Cardiac fibroblast (primary cell): ENCODE measurements at regions not wholly inside any gene's neighbourhood (a gene's known extent, or its start where the extent isn't known, plus 50 kb on each side); places are given as distances from the start of the nearest gene placed in this dataset.
A peak's percentile ranks its signal among the peaks of the same experiment; 100 is the strongest.

Experiments used
- DNase-seq, 2 donors: peaks; one replicate each; pipeline versions ENCODE4 v3.0.0 to v3.0.0-alpha.2; 2010; ENCODE audit warnings: low read depth in 2 of 2
- H3K4me3 ChIP-seq, 2 donors: replicated peaks in 1 of 2; 1 replicate in 1 of 2; 2 replicates in 1 of 2; pipeline ENCODE4 v1.5.1; 2011; ENCODE audit warnings: low read depth in 2 of 2, low read length in 2 of 2, mild to moderate bottlenecking in 2 of 2, moderate library complexity in 1 of 2
- TF ChIP-seq, protein P1 (sequence below): IDR thresholded peaks from one replicate; pipeline ENCODE4 v1.5.1; 2011; ENCODE audit warnings: low read depth, mild to moderate bottlenecking, low read length, inconsistent platforms

DNA sequence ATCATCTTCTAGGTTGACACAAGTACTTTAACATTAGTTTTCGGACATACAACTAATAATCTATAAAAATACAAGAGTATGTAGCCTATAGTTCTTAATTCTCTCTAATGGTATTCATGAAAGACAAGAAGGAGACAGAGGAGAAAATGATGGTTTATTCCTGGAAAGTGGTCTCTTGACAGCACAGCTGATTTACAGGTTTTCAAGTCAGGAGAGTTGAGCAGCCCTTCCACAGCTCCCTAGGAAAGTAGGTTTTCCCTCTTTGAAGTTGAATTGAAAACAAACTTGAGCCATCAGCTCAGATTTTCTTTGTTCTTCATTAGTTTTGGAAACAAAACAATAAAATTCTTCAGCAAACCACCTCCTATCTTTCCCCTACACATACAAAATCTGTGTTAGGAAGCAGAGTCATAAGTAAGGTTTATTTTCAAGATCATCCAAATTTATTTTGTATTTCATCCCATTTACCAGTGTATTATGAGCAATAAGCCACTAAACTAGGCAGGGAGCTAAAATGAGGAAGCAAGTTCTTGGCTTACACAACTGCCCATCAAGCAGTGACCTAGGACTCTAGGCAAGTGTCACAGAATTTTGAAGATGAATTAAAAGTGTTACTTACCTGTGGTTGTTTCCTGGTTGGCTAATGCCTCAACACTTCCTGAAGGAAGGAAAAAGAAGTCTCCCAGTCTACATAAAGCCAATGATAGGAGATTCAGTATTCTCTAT is 357.0 kb downstream of the BCAT1 start:
- H3K4me3 ChIP-seq: no peak overlapping the region
- DNase-seq: no peak
- TF ChIP-seq, protein P1, sequence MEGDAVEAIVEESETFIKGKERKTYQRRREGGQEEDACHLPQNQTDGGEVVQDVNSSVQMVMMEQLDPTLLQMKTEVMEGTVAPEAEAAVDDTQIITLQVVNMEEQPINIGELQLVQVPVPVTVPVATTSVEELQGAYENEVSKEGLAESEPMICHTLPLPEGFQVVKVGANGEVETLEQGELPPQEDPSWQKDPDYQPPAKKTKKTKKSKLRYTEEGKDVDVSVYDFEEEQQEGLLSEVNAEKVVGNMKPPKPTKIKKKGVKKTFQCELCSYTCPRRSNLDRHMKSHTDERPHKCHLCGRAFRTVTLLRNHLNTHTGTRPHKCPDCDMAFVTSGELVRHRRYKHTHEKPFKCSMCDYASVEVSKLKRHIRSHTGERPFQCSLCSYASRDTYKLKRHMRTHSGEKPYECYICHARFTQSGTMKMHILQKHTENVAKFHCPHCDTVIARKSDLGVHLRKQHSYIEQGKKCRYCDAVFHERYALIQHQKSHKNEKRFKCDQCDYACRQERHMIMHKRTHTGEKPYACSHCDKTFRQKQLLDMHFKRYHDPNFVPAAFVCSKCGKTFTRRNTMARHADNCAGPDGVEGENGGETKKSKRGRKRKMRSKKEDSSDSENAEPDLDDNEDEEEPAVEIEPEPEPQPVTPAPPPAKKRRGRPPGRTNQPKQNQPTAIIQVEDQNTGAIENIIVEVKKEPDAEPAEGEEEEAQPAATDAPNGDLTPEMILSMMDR: no peak

- TF ChIP-seq, protein P1: no peak
- no peak overlapping the region for H3K4me3 ChIP-seq
- DNase-seq: no peak
These were observed 357.7 kb downstream of the BCAT1 start for GRCh38 chr12:24591079-24591626.

- TF ChIP-seq, protein P1: no peak
- DNase-seq: peak in 1 of 2 donors; percentile 10
- no peak overlapping the region for H3K4me3 ChIP-seq
These were observed 362.6 kb downstream of the BCAT1 start for GRCh38 chr12:24586293-24586692.

- TF ChIP-seq, protein P1: no peak
- DNase-seq: no peak
- H3K4me3 ChIP-seq: no peak overlapping the region
These were observed 364.7 kb downstream of the BCAT1 start for GRCh38 chr12:24584032-24584675.

DNA sequence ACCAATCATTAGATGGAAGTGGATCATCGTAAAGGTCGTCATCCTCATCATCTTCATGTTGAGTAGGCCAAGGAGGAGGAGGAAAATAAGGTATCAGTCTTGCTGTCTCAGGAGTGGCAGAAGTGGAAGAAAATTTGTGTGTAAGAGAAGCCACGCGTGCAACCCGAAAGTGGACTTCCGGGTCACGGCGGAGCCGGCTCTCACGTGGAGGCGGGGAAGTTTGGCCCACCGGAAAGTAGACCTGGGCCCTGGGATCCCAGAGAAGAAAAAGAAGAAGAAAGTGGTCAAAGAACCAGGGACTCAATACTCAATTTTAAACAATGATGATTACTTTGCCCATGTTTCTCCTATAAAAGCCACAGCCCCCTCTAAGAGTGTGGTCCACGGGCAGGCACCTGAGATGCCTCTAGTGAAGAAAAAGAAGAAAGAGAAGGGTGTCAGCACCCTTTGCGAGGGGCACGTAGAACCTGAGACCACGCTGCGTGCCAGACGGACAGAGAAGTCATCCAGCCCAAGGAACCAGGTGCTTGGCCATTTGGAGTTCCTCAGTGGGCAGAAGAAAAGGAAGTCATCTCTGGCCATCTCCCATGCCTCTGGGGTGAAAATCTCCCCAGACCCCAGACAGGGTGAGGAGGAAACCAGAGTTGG is 365.8 kb downstream of the BCAT1 start:
- no peak for DNase-seq
- H3K4me3 ChIP-seq: no peak overlapping the region
- TF ChIP-seq, protein P1: no peak

GRCh38 chr12:24574538-24574937 is 374.4 kb downstream of the BCAT1 start:
- TF ChIP-seq, protein P1: no peak
- no peak overlapping the region for H3K4me3 ChIP-seq
- no peak for DNase-seq
